ENCODE measurements at regions not wholly inside any gene's neighbourhood (a gene's known extent, or its start where the extent isn't known, plus 50 kb on each side); places are given as distances from the start of the nearest gene placed in this dataset.

GRCh38 chr2:226079196-226079595 is 679.7 kb downstream of the NYAP2 start:
- Histone ChIP-seq H2BK5ac (ENCODE audit: insufficient read length, low read length) (no peak overlapping the region), H4K8ac (replicated peaks; ENCODE audit: insufficient read length, low read depth, low read length) (no peak overlapping the region), H2AK5ac (ENCODE audit: insufficient read length, low read length) (no peak overlapping the region), H4K91ac (ENCODE audit: insufficient read length, low read depth, low read length) (no peak overlapping the region), H3K4ac (ENCODE audit: low read depth, low read length) (no peak overlapping the region), H4K20me1 (ENCODE audit: control insufficient read depth, insufficient read depth, insufficient read length) (no peaks in the 10 kb centered on the region), H3K9me3 (ENCODE audit: control insufficient read depth, low read depth, low read length) (peaks cover under 1% of the 10 kb centered on the region), H3K79me1 (ENCODE audit: insufficient read depth, low read depth, low read length, poor library complexity, severe bottlenecking) (no peaks in the 10 kb centered on the region), H2BK15ac (ENCODE audit: low read depth, low read length) (no peak overlapping the region), H2BK20ac (ENCODE audit: low read depth, low read length, poor library complexity, severe bottlenecking) (no peak overlapping the region), H3K18ac (ENCODE audit: insufficient read length, low read depth, low read length) (no peak overlapping the region), H3K23me2 (ENCODE audit: insufficient read length, low read depth, low read length, poor library complexity, severe bottlenecking) (no peaks in the 10 kb centered on the region), H3K27ac (ENCODE audit: insufficient read length, low read depth, low read length) (no peak overlapping the region), H4K5ac (ENCODE audit: insufficient read length, low read depth, low read length) (no peak overlapping the region), H2BK12ac (ENCODE audit: insufficient read length, low read depth, low read length) (no peak overlapping the region), H3K14ac (ENCODE audit: insufficient read depth, low read length) (no peak overlapping the region), H3T11ph (ENCODE audit: low read length) (no peak overlapping the region), H3K9ac (ENCODE audit: extremely low read depth, insufficient read length, low read length) (no peak overlapping the region), H3K56ac (ENCODE audit: insufficient read length, low read depth, low read length) (no peak overlapping the region), H3K23ac (ENCODE audit: insufficient read length, low read depth, low read length) (no peak overlapping the region), H3K4me1 (ENCODE audit: insufficient read depth, low read length) (no peaks in the 10 kb centered on the region), H2BK120ac (ENCODE audit: low read depth, low read length, poor library complexity, severe bottlenecking) (no peak overlapping the region), H3K27me3 (ENCODE audit: insufficient read depth, low read length) (no peaks in the 10 kb centered on the region), H3K4me2 (ENCODE audit: insufficient read depth, insufficient read length, low read length) (no peak overlapping the region), H2AFZ (ENCODE audit: low read length) (no peak overlapping the region), H3K79me2 (ENCODE audit: insufficient read depth, low read length) (no peaks in the 10 kb centered on the region)
- no peaks in the 10 kb centered on the region for H3K27me3 Mint-ChIP-seq (ENCODE audit: low read depth)
- no peak overlapping the region for H3K4me3 Mint-ChIP-seq
- H3K36me3 Mint-ChIP-seq (ENCODE audit: insufficient read depth in 1 of 3, low read depth in 3 of 3) = peaks cover 0 to 4% (median 4%) of the 10 kb centered on the region in 3 experiments; a peak in 5 of 7 replicates
- TF ChIP-seq, protein P1, sequence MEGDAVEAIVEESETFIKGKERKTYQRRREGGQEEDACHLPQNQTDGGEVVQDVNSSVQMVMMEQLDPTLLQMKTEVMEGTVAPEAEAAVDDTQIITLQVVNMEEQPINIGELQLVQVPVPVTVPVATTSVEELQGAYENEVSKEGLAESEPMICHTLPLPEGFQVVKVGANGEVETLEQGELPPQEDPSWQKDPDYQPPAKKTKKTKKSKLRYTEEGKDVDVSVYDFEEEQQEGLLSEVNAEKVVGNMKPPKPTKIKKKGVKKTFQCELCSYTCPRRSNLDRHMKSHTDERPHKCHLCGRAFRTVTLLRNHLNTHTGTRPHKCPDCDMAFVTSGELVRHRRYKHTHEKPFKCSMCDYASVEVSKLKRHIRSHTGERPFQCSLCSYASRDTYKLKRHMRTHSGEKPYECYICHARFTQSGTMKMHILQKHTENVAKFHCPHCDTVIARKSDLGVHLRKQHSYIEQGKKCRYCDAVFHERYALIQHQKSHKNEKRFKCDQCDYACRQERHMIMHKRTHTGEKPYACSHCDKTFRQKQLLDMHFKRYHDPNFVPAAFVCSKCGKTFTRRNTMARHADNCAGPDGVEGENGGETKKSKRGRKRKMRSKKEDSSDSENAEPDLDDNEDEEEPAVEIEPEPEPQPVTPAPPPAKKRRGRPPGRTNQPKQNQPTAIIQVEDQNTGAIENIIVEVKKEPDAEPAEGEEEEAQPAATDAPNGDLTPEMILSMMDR (conservative IDR thresholded peaks at IDR 0.05) = no peak
- H3K4me1 Mint-ChIP-seq = no peaks in the 10 kb centered on the region
- no peak for DNase-seq
- H3K27ac Mint-ChIP-seq = no peak overlapping the region
- peaks cover 7 to 9% of the 10 kb centered on the region in 2 experiments; a peak in 4 of 5 replicates for H3K9me3 Mint-ChIP-seq

Measured in H9 (cell line).